Kidney (tissue), 13 donors: ENCODE measurements at regions not wholly inside any gene's neighbourhood (a gene's known extent, or its start where the extent isn't known, plus 50 kb on each side); places are given as distances from the start of the nearest gene placed in this dataset.
A peak's percentile ranks its signal among the peaks of the same experiment; 100 is the strongest.

Experiments
- DNase-seq, 5 donors: peaks; one replicate each; pipeline ENCODE4 v3.0.0-alpha.2; 2013 to 2020
- FAIRE-seq: peaks from 2 replicates; lab custom pipeline; 2012; peaks lifted over from hg19 to GRCh38; lab: Jason Lieb, UNC
- H3K27ac ChIP-seq, 2 donors: one replicate each; pipeline ENCODE4 v1.7.0; 2013; ENCODE audit warnings: low read depth in 2 of 2, low read length in 2 of 2, inconsistent platforms in 1 of 2
- H3K27me3 ChIP-seq: one replicate; pipeline ENCODE4 v1.7.1; 2013; ENCODE audit warnings: low read length, inconsistent platforms; ENCODE audit not compliant: control insufficient read depth, insufficient read depth
- H3K36me3 ChIP-seq, 3 donors: one replicate each; pipeline versions ENCODE4 v1.7.0 to v1.7.1; 2013; ENCODE audit warnings: low read length in 3 of 3, control low read depth in 1 of 3, inconsistent platforms in 1 of 3; ENCODE audit not compliant: insufficient read depth in 3 of 3, control insufficient read depth in 2 of 3
- H3K4me1 ChIP-seq, 3 donors: one replicate each; pipeline versions ENCODE4 v1.7.0 to v1.7.1; 2013; ENCODE audit warnings: low read length in 3 of 3, inconsistent platforms in 1 of 3, low read depth in 1 of 3; ENCODE audit not compliant: control insufficient read depth in 2 of 3, insufficient read depth in 2 of 3
- H3K4me3 ChIP-seq, 3 donors: one replicate each; pipeline versions ENCODE4 v1.7.0 to v1.8.1; 2013; ENCODE audit warnings: low read length in 3 of 3, control low read depth in 1 of 3, inconsistent platforms in 1 of 3
- H3K9ac ChIP-seq, 3 donors: one replicate each; pipeline versions ENCODE4 v1.7.0 to v1.7.1; 2013; ENCODE audit warnings: low read length in 3 of 3, control low read depth in 1 of 3, inconsistent platforms in 1 of 3
- H3K9me3 ChIP-seq, 3 donors: one replicate each; pipeline versions ENCODE4 v1.7.0 to v1.7.1; 2013; ENCODE audit warnings: low read length in 3 of 3, control low read depth in 1 of 3, inconsistent platforms in 1 of 3; ENCODE audit not compliant: control insufficient read depth in 2 of 3, insufficient read depth in 1 of 3
- intact Hi-C: fragments of 100-400 bp; cut with DNase I; formaldehyde crosslinking; loops from one replicate; pipeline ENCODE4 v1.11.1; 2022
- TF ChIP-seq, protein P1 (sequence below): IDR thresholded peaks from 3 replicates; pipeline ENCODE4 v1.5.1; 2012; ENCODE audit warnings: mild to moderate bottlenecking, moderate library complexity, borderline replicate concordance; ENCODE audit not compliant: insufficient read depth; ENCODE audit errors: extremely low read depth
- donor health status: control.
- donor health status: control.
- donor health status: control.
- donor health status: control.
- donor health status: control.
- donor health status: DM: yes; HTN: yes; CAD: no.
- donor health status: Normal renal cell carcinoma (clear cell type).

DNA sequence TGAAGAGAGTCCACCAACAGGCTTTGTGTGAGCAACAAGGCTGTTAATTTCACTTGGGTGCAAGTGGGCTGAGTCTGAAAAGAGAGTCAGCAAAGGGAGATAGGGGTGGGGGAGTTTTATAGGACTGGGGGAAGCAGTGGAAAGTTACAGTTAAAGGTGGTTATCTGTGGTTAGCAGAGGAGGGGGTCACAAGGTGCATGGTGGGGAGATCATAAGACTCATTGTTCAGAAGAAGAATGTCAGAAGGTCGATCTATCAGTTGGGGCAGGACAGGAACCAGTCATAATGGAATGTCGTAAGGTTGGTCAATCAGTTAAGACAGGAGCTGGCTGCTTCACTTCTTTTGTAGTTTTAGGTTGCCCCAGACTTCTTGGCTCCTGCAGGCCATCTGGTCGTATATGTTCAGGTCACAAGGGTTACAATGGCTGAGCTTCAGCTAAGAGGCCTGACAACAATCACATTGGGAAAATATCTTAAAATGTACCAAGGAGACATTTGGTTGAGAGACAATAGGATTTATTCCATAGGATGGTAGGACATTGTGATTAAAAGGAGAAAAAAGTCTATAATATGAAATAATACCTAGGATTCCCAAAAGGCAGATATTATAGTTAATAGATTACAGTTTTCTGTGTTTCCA, 356.4 kb downstream of the ANKRD7 start:
- Histone ChIP-seq H3K4me1 (no peaks in the 10 kb centered on the region), H3K9me3 (no peaks in the 10 kb centered on the region), H3K9ac (no peak overlapping the region), H3K27ac (no peak overlapping the region), H3K27me3 (no peaks in the 10 kb centered on the region), H3K36me3 (no peaks in the 10 kb centered on the region), H3K4me3 (no peak overlapping the region)
- FAIRE-seq (no peak), DNase-seq (no peak)
- TF ChIP-seq, protein P1, sequence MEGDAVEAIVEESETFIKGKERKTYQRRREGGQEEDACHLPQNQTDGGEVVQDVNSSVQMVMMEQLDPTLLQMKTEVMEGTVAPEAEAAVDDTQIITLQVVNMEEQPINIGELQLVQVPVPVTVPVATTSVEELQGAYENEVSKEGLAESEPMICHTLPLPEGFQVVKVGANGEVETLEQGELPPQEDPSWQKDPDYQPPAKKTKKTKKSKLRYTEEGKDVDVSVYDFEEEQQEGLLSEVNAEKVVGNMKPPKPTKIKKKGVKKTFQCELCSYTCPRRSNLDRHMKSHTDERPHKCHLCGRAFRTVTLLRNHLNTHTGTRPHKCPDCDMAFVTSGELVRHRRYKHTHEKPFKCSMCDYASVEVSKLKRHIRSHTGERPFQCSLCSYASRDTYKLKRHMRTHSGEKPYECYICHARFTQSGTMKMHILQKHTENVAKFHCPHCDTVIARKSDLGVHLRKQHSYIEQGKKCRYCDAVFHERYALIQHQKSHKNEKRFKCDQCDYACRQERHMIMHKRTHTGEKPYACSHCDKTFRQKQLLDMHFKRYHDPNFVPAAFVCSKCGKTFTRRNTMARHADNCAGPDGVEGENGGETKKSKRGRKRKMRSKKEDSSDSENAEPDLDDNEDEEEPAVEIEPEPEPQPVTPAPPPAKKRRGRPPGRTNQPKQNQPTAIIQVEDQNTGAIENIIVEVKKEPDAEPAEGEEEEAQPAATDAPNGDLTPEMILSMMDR, result no peak
- intact Hi-C loops, result no loop called here

DNA sequence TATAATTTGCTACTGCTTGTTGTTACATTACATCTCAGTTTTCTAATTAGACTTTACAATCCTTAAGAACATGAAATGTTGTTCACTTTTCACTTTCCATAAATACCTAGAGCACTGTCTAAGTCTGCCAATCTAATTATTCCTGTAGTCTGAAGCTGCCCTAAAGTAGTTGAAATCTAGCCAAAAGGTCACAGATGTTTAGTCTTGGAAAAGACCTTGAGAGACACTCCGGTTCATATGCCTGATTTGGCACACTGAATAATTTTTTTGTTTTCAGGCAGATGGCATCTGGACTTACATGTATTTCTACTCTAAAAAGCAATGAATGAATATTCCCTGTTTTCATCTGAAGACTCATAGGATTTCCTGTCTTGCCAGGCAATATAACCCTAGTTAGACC, 359.1 kb downstream of the ANKRD7 start:
- no peak for FAIRE-seq
- intact Hi-C loops, result no loop called here
- H3K36me3 ChIP-seq, result no peaks in the 10 kb centered on the region
- no peaks in the 10 kb centered on the region for H3K4me1 ChIP-seq
- TF ChIP-seq, protein P1, result no peak
- no peak overlapping the region for H3K9ac ChIP-seq
- no peak overlapping the region for H3K4me3 ChIP-seq
- no peak for DNase-seq
- H3K27ac ChIP-seq, result no peak overlapping the region
- H3K27me3 ChIP-seq, result no peaks in the 10 kb centered on the region
- H3K9me3 ChIP-seq, result no peaks in the 10 kb centered on the region

DNA sequence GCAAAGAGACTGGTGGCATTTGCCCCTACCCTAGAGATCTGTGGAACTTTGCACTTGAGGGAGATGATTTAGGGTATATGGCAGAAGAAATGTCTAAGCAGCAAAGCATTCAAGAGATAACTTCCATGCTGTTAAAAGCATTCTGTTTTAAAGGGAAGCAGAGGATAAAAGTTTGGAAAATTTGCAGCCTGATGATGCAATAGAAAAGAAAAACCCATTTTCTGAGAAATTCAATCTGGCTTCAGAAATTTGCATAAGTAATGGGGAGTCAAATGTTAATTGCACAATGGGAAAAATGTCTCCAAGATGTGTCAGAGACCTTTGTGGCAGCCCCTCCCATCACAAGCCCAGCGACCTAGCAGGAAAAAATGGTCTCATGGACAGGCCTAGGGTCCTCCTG, 361.7 kb downstream of the ANKRD7 start:
- Histone ChIP-seq H3K27me3 (no peaks in the 10 kb centered on the region), H3K4me1 (no peaks in the 10 kb centered on the region), H3K9me3 (no peaks in the 10 kb centered on the region), H3K9ac (no peak overlapping the region), H3K27ac (no peak overlapping the region), H3K4me3 (no peak overlapping the region), H3K36me3 (no peaks in the 10 kb centered on the region)
- FAIRE-seq (no peak), DNase-seq (no peak)
- TF ChIP-seq, protein P1, result no peak
- intact Hi-C loops, result no loop called here

DNA sequence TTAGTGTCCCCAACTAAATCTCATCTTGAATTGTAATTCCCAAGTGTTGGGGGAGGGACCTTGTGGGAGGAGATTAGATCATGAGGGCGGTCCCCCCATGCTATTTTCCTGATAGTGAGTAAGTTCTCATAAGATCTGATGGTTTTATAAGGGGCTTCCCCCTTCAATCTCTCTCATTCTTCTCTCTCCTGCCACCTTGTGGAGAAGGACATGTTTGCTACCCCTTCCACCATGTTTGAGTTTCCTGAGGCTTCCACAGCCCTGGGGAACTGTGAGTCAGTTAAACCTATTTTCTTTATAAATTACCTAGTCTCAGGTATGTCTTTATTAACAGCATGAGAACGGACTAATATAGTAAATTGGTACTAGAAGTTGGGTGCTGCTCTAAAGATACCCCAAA, 365.6 kb downstream of the ANKRD7 start:
- Histone ChIP-seq H3K4me3 (no peak overlapping the region), H3K27me3 (no peaks in the 10 kb centered on the region), H3K36me3 (no peaks in the 10 kb centered on the region), H3K9me3 (no peaks in the 10 kb centered on the region), H3K4me1 (no peaks in the 10 kb centered on the region), H3K27ac (no peak overlapping the region), H3K9ac (no peak overlapping the region)
- FAIRE-seq (no peak), DNase-seq (peak in 2 of 5 donors; percentile 4 to 7)
- TF ChIP-seq, protein P1, result no peak
- intact Hi-C loops, result no loop called here
